Hepatocyte (in vitro differentiated cells): ENCODE measurements at regions not wholly inside any gene's neighbourhood (a gene's known extent, or its start where the extent isn't known, plus 50 kb on each side); places are given as distances from the start of the nearest gene placed in this dataset.

Experiments
- DNase-seq: peaks from one replicate; pipeline ENCODE4 v3.0.0-alpha.2; 2016; ENCODE audit warnings: low spot score
- H2AFZ ChIP-seq: fragments of 200-600 bp; sonication (generic); 2 replicates; pipeline ENCODE4 v1.6.0; 2016; ENCODE audit warnings: antibody characterized with exemption, mild to moderate bottlenecking
- H3K27ac ChIP-seq: fragments of 200-600 bp; sonication (generic); 2 replicates; pipeline ENCODE4 v1.5.1; 2016; ENCODE audit warnings: mild to moderate bottlenecking
- H3K27me3 ChIP-seq: fragments of 200-600 bp; sonication (generic); 2 replicates; pipeline ENCODE4 v1.6.1; 2016
- H3K36me3 ChIP-seq: fragments of 200-600 bp; sonication (generic); replicated peaks from 2 replicates; pipeline ENCODE4 v1.5.1; 2016; ENCODE audit warnings: low read depth; ENCODE audit not compliant: insufficient read depth
- H3K4me1 ChIP-seq: fragments of 200-600 bp; sonication (generic); 2 replicates; pipeline ENCODE4 v1.5.1; 2016; ENCODE audit warnings: mild to moderate bottlenecking, moderate library complexity; ENCODE audit not compliant: insufficient read depth
- H3K4me2 ChIP-seq: fragments of 200-600 bp; sonication (generic); 2 replicates; pipeline ENCODE4 v1.6.0; 2016
- H3K4me3 ChIP-seq: fragments of 200-600 bp; sonication (generic); 2 replicates; pipeline ENCODE4 v1.5.1; 2016; ENCODE audit warnings: mild to moderate bottlenecking
- H3K79me2 ChIP-seq: fragments of 200-600 bp; sonication (generic); 2 replicates; pipeline ENCODE4 v1.6.0; 2017; ENCODE audit warnings: mild to moderate bottlenecking
- H3K9me2 ChIP-seq: fragments of 200-600 bp; sonication (generic); replicated peaks from 2 replicates; pipeline ENCODE4 v1.6.0; 2017; ENCODE audit warnings: mild to moderate bottlenecking; ENCODE audit not compliant: insufficient read depth
- H3K9me3 ChIP-seq: fragments of 200-600 bp; sonication (generic); 2 replicates; pipeline ENCODE4 v1.5.1; 2016; ENCODE audit warnings: low read depth, mild to moderate bottlenecking
- H4K20me1 ChIP-seq: fragments of 200-600 bp; sonication (generic); 2 replicates; pipeline ENCODE4 v1.6.0; 2016; ENCODE audit warnings: mild to moderate bottlenecking; ENCODE audit not compliant: insufficient read depth, poor library complexity, severe bottlenecking
- EZH2 ChIP-seq: fragments of 200-600 bp; sonication (generic); IDR thresholded peaks from 2 replicates; pipeline ENCODE4 v1.6.1; 2016; ENCODE audit warnings: antibody characterized with exemption, mild to moderate bottlenecking, borderline replicate concordance
- EZH2phosphoT487 ChIP-seq: fragments of 200-600 bp; sonication (generic); IDR thresholded peaks from one replicate; pipeline ENCODE4 v1.6.1; 2018; ENCODE audit warnings: antibody characterized with exemption, mild to moderate bottlenecking, low read depth, moderate library complexity; ENCODE audit not compliant: unreplicated experiment, severe bottlenecking
- WGBS: methylation state at CpG from one replicate; pipeline ENCODE4 v1.1.6; 2016; ENCODE audit warnings: low lambda C conversion rate; ENCODE audit errors: missing lambda C conversion rate; 5-methylcytosine and 5-hydroxymethylcytosine counted together
- TF ChIP-seq, protein P1 (sequence below): fragments of 200-600 bp; sonication (generic); IDR thresholded peaks from 2 replicates; pipeline ENCODE4 v1.5.1; 2016; ENCODE audit warnings: antibody characterized with exemption, mild to moderate bottlenecking; ENCODE audit not compliant: poor library complexity

GRCh38 chr4:66339007-66339406 lies 668.7 kb upstream of the EPHA5 start:
- H3K4me1 ChIP-seq: no peaks in the 10 kb centered on the region
- no peaks in the 10 kb centered on the region for H4K20me1 ChIP-seq
- no peak overlapping the region for H2AFZ ChIP-seq
- no peak for DNase-seq
- WGBS: 88% methylated on average over 3 of the region's 3 CpGs
- H3K36me3 ChIP-seq: no peaks in the 10 kb centered on the region
- H3K4me3 ChIP-seq: no peak overlapping the region
- H3K9me2 ChIP-seq: no peaks in the 10 kb centered on the region
- no peaks in the 10 kb centered on the region for H3K9me3 ChIP-seq
- no peaks in the 10 kb centered on the region for H3K79me2 ChIP-seq
- TF ChIP-seq EZH2phosphoT487 (no peak), EZH2 (no peak)
- TF ChIP-seq, protein P1, sequence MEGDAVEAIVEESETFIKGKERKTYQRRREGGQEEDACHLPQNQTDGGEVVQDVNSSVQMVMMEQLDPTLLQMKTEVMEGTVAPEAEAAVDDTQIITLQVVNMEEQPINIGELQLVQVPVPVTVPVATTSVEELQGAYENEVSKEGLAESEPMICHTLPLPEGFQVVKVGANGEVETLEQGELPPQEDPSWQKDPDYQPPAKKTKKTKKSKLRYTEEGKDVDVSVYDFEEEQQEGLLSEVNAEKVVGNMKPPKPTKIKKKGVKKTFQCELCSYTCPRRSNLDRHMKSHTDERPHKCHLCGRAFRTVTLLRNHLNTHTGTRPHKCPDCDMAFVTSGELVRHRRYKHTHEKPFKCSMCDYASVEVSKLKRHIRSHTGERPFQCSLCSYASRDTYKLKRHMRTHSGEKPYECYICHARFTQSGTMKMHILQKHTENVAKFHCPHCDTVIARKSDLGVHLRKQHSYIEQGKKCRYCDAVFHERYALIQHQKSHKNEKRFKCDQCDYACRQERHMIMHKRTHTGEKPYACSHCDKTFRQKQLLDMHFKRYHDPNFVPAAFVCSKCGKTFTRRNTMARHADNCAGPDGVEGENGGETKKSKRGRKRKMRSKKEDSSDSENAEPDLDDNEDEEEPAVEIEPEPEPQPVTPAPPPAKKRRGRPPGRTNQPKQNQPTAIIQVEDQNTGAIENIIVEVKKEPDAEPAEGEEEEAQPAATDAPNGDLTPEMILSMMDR: no peak
- no peak overlapping the region for H3K4me2 ChIP-seq
- H3K27me3 ChIP-seq: no peaks in the 10 kb centered on the region
- H3K27ac ChIP-seq: no peak overlapping the region

GRCh38 chr4:66331761-66332160 lies 661.5 kb upstream of the EPHA5 start:
- H3K9me3 ChIP-seq: no peaks in the 10 kb centered on the region
- no peak overlapping the region for H2AFZ ChIP-seq
- no peak overlapping the region for H3K4me3 ChIP-seq
- H3K36me3 ChIP-seq: no peaks in the 10 kb centered on the region
- no peaks in the 10 kb centered on the region for H3K9me2 ChIP-seq
- H3K27ac ChIP-seq: no peak overlapping the region
- no peaks in the 10 kb centered on the region for H3K79me2 ChIP-seq
- no peaks in the 10 kb centered on the region for H3K4me1 ChIP-seq
- no peak overlapping the region for H3K4me2 ChIP-seq
- DNase-seq: no peak
- TF ChIP-seq EZH2 (no peak), EZH2phosphoT487 (no peak)
- TF ChIP-seq, protein P1: no peak
- no peaks in the 10 kb centered on the region for H3K27me3 ChIP-seq
- no peaks in the 10 kb centered on the region for H4K20me1 ChIP-seq

- no peak for TF ChIP-seq EZH2
- TF ChIP-seq, protein P1: no peak
- TF ChIP-seq EZH2phosphoT487: no peak
- Histone ChIP-seq H3K4me1 (no peaks in the 10 kb centered on the region), H3K27ac (no peak overlapping the region), H3K9me2 (no peaks in the 10 kb centered on the region), H3K27me3 (no peaks in the 10 kb centered on the region), H3K4me2 (no peak overlapping the region), H3K36me3 (no peaks in the 10 kb centered on the region), H3K9me3 (no peaks in the 10 kb centered on the region), H4K20me1 (no peaks in the 10 kb centered on the region), H2AFZ (no peak overlapping the region), H3K79me2 (no peaks in the 10 kb centered on the region), H3K4me3 (no peak overlapping the region)
- DNase-seq: no peak
- 95% methylated on average over 3 of the region's 3 CpGs for WGBS
Observed at GRCh38 chr4:66330125-66330524, 659.8 kb upstream of the EPHA5 start.

DNA sequence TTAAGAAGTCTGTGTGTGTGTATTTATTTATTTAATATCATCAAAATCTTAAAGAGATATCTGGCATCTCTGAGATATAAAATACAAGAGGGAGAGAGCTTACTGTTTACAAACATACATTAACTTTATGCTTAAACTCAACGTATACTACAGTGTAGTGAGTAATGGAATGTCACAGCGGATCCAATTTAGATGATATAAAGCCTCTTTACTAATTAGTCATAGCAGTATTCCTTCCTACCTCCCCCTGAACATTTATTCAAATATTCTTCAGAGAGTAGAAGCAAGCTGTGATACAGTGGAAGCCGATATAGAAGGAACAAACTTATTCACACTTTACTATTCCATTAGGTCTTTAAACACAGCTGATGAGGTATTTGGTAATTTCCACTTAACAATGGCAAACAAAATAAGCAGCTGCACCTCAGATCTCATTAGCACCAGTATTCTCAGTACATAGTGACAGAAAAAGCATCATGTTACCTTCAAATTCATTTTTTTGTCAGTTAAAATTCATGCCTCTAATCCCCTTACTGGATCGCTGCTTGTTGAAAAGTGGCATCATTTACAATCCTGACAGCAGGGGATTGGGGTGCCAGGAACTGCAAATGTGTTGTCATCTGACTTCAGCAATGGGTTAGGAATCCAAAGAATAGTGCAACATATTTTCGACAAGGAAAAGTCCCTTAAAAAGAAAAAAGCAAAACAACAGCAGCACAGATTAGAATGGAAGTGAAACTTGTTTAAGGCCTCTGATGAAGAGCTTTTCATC lies 658.7 kb upstream of the EPHA5 start:
- 73% methylated on average over 5 of the region's 5 CpGs for WGBS
- Histone ChIP-seq H3K9me2 (no peaks in the 10 kb centered on the region), H3K27me3 (no peaks in the 10 kb centered on the region), H2AFZ (no peak overlapping the region), H3K27ac (no peak overlapping the region), H3K36me3 (no peaks in the 10 kb centered on the region), H4K20me1 (no peaks in the 10 kb centered on the region), H3K4me2 (no peak overlapping the region), H3K79me2 (no peaks in the 10 kb centered on the region), H3K4me1 (no peaks in the 10 kb centered on the region), H3K4me3 (no peak overlapping the region), H3K9me3 (no peaks in the 10 kb centered on the region)
- TF ChIP-seq EZH2phosphoT487 (no peak), EZH2 (no peak)
- TF ChIP-seq, protein P1: no peak
- DNase-seq: no peak
